HG02642 (cell line): ENCODE measurements at regions not wholly inside any gene's neighbourhood (a gene's known extent, or its start where the extent isn't known, plus 50 kb on each side); places are given as distances from the start of the nearest gene placed in this dataset.

Experiments
- ATAC-seq: cut with Tn5 transposase; IDR thresholded peaks from one replicate; pipeline ENCODE4 v1.9.1; 2021; ENCODE audit warnings: mild to moderate bottlenecking; ENCODE audit not compliant: unreplicated experiment, poor library complexity

DNA sequence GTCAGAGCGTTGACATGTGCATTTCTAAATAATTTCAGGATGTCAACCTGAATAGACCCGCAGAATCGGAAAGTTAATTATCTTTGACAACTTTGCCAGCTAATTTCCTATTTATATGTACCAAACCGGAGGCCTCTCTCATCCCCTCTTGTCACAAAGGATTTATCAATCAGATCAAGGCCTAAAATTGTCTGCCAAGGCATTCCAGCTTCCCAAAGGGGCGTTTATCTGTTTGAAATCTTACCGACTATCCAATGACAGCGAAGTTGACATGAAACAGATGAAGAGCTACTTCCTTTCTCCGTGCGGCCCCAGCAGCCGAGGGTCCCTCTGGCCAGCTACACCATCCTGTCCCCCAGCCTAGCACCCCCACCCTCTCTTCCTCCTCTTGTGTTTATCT, 223.7 kb upstream of the DYNLRB2 start:
- ATAC-seq = no peak

DNA sequence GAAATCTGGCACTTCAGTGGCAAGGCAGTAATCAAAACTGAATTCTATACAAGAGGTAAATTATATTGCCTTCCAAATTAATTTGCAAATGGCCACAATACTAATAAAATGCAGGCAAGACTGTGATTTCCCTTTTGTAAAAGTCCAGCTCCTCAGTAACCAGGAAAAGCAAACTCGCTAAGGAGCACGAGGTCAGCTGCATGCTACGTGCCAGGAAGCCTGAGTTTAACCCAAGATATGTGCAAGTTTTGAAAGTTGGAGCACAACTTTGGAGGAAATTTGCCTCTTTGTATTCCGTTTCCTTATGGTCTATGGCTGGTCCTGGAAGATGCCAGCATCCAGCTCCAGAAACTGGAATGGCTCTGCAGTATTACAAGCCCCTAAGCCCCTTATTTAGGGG, 226.8 kb upstream of the DYNLRB2 start:
- ATAC-seq = no peak

DNA sequence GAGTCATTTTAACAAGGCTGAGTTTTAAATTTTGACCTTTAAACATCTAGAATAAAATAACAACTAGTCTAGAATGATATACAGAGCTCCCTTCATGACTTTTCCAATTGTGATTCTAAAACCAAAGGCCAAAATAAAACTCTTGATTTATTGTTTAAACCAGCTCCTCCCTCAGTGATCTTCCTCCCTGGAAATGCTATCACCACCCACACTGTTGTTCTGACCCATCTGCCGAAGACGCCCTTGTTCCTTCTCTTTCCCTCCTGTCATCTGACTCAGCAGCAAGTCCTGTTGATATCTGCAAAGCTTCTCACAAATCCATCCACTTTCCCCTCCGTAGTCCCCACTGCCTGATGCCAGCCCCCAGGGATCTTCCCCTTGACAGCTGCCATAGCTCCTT, 231.6 kb upstream of the DYNLRB2 start:
- ATAC-seq = no peak

DNA sequence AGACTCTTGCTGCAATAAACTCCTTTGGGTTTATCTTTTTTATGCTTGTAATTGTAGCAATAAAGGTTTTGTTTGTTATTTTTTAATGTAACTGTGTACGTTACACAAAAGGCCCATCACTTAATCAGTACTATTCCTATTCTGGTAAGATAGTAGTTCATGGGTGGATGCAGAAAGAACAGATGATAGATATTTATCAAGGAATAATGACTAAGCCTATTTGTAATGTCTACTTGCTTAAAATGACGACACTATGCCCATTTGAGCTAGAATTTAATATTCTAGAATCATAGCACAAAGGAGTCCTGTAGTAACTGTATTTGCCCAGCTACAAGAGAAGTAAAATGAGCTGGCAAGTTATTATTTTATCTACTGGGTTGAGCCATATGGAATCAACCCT, 235.4 kb upstream of the DYNLRB2 start:
- ATAC-seq = no peak

DNA sequence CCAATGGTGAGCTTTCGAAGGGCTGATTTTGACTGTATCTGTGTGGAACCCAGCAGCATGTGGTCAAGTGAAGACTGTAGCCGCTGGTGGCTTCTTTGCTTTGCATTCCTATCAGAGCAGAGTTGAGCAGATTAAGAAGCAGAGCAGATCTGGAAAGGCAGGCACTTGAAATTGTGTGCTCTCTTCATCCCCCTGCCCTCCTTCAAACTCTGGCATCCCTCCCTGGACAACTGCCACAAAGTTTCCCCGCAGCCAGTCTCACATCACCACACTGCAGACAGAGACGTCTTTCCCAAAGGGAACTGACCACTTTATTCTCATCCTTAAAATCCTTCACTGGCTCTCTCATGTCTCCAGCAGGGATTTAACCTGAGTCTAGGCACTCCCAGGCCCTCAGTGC, 237.1 kb upstream of the DYNLRB2 start:
- no peak for ATAC-seq

DNA sequence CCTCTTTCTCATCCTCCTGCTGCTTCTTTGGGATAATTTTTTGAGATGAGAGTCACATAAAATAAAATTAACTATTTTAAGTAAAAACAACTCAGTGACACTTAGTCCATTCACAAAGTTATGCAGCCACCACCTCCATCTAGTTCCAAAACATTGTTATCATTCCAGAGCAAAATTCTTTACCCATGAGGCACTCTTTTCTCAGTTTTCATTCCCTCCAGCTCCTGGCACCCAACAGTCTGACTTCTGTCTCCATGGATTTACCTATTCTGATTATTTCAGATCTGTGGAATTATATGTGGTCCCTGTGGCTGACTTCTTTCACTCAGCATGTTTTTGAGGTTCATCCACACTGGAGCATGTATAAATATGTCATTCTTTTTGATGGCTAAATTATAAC, 239.9 kb upstream of the DYNLRB2 start:
- ATAC-seq = no peak

DNA sequence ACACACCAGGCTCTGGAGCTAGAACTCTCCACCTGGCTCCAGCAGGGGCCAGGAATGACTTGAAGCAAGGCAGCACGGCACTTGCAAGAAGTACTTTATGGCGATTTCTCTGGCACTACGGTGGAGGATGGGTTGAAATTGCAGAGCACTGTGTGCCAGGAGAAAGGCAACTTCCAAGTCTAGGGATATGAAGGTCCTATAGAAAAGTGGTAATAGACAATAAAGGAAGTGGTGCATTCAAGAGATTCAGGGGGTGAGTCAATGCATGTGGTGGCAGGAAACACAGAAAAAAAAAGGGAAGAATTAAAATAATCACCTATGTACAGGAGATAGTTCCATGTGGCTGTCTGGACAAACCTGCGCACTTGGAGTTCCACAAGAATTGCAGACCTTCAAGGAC, 240.3 kb upstream of the DYNLRB2 start:
- ATAC-seq = no peak

DNA sequence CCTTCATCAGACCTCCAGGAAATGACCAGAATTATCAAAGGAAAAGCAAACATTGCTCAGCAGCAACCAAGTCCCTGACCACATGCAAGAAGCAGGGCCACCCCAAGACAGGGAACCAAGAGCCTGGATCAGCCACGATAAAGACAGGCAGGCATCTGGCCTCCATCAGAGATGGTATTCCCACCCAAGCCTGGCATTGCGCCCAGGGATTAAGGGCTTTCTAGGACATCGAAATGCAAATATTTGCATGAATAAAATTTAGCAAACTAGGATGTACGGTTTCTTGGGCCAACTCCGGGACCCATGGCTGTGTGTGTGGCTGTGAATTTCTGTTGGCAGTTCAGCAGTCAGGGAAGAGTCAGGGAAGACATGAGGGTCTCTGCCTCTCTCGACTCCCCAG, 241.4 kb upstream of the DYNLRB2 start:
- ATAC-seq = no peak

DNA sequence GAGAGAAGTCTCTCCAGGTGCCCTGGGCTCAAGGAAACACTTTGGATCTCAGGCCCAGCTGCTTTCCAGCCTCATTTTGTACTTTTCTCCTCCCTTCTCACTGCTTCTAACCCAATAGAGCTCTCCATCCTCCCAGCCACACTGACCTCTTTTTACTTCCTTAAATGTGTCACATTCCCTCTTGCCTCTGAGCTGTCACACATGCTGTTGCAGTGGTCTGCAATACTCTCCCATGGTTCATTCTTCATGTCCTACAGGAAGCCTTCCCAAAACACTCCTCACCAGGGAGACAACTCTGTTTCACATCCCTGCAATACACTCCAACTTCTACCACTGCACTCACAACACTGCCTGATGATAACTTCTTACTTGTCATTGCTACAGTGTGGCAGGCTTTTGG, 242.1 kb upstream of the DYNLRB2 start:
- ATAC-seq = no peak

DNA sequence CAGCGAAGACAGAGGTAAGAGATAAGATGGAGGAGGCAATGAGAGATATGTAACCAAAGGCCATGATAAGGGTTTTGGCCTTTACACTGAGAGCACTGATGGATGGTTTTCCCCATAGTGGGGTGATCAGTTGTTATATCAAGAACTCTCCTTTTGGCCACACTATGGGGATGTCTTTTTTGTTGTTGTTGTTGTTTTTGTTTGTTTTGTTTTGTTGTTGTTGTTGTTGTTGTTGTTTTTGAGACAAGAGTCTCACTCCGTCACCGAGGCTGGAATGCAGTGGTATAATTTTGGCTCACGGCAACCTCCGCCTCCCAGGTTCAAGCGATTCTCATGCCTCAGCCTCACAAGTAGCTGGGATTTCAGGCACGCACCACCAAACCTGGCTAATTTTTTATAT, 244.8 kb upstream of the DYNLRB2 start:
- no peak for ATAC-seq

DNA sequence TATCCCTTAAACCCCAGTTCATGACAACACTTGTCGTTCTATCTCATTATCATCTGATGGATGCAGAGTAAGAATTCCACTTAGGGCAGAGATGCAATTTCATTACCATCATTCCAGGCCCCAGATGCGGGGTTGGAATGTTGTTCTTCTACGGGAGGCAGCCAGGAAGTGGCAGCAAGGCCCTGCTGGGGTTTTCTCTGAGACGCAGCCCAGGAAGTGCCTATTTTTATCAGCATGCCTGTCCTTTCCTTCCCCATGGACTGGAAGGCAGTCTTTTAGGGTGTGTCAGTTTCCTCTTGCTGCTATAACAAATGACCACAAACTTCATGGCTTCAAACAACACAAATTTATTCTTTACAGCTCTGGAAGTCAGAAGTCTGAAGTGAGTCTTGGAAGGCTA, 246.6 kb upstream of the DYNLRB2 start:
- no peak for ATAC-seq

DNA sequence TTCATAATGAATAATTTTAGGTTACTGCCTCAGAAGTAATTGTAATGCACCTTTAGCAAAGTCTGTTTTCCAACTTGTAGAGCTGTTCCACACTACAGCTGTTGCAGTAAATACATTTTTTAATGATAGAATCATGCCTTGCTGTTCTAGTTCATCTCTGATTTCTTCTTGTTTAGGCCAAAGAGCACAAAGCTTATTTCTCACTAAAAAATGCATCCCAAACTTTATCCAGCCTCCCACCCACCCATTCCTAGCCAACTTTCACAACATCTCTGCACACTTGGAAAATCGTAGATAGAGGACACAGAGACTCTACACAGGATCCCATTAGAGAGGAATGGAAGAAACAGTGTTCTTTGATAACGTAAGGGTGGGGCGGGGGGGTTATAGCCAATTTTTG, 252.2 kb upstream of the DYNLRB2 start:
- ATAC-seq = no peak

DNA sequence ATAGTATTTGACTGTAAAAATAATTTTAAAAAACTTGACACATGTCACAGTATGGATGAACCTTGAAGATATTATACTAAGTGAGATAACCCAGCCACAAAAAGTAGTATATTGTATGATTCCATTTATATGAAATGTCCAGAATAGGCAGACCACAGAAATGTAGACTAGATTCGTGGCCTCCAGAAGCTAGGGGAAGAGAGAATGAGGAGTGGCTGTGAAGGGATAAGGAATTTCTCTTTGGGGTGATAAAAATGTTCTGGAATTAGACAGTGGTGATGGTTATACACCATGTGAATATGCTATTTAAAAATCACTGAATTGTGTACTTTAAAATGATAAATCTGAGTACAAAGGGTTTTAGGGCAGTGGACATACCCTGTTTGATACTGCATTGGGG, 253.1 kb upstream of the DYNLRB2 start:
- no peak for ATAC-seq

DNA sequence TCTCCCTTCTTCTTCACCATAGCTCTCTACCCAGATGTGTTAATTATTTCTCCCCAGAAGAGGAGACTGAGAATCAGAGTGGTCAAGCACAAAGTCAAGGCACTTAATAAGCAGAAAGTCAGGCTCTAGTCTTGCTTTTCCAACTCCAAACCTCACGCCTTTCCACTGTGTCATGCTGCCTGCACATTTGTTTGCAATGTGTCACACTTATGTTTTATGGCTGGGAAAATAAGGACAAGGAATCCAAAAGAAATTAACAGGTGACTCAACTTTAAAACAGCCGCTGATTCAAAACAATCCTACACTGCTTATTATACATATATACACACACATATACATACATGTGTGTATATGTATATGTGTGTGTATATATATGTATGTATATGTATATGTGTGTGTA, 255.7 kb upstream of the DYNLRB2 start:
- ATAC-seq = no peak

DNA sequence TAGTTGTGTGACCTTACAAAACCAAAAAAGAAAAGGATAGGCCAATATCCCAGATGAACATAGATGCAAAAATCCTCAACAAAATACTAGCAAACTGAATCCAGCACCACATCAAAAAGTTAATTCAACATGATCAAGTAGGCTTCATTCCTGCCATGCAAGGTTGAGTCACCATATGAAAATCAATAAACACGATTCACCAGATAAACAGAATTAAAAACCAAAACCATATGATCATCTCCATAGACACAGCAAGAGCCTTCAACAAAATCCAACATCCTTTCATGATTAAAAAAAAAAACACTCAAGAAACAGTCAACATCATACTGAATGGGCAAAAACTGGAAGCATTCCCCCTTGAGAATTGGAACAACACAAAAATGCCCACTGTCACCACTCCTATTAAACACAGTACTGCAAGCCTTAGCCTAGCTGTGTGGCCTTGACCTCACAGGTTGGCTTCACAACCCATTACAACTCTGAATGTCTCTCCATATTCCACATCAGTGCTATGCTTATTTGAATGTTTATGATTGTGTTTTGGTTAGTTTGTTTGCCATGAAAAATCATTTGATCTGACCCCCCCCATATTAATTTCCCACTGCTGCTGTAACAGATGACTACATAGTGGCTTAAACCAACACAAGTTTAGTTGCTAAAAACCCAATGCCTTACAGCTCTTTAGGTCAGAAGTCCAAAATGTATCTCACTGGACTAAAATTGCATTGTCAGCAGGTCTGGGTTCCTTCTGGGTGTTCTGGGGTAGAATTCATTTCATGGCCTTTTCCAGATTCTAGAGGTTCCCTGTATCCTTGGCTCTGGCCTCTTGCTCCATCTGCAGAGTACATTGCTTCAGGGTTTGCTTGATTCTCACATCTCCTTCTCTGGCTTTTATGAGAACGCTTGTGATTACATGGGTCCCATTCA, 257.1 kb upstream of the DYNLRB2 start:
- ATAC-seq = no peak

DNA sequence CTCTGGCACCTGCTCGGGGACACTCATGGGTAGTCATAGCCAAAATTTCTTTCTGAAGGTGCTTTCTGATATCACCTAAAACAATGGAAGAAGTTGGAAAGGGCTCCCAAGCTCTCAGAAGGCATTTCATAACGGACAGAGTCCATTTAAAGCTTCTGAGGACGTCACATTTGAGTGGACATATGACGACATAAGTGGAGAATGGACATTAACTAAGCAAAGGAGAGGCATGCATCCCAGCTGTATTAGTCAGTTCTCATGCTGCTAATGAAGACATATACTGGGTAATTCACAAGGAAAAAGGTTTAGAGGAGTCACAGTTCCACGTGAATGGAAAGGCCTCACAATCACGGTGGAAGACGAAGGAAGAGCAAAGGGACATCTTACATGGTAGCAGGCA, 260.2 kb upstream of the DYNLRB2 start:
- ATAC-seq = no peak

DNA sequence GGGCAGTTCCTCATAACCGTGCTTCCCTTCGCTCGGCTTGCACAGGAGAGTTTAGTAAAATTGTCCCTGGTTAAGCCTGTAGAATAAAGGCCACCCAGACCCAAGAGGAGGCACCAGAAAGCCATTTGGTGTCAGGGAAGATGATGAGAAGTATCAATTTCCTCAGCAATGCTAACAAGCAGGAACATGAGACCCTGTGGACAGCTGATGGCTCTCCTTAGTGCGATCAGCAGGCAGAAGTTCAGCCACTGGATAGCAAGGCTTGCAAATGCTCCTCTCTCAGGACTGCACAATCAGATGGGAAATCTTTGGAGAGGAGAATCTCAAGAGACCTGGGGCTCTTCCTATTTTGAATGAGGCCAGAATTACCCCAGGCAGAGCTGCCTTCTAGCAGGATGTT, 261.1 kb upstream of the DYNLRB2 start:
- no peak for ATAC-seq

DNA sequence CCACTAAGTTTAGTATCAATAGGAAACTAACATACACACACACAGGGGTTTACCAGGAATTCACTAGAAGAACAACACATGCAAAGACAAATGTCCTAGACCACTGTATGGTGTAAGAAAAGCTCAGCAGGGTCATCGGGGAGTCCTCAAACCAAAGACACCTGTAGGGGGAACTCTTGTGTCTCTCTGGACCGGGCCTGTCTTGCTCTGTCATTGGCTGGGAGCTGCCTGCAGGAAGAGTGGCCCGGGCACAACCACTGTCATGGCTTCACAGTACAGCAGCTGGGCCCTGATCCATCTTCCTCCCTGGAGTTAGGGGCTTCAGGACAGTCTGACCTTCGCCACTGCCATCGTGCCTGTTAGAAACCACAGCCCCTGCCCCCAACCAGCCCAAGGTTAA, 263.6 kb upstream of the DYNLRB2 start:
- ATAC-seq = no peak

DNA sequence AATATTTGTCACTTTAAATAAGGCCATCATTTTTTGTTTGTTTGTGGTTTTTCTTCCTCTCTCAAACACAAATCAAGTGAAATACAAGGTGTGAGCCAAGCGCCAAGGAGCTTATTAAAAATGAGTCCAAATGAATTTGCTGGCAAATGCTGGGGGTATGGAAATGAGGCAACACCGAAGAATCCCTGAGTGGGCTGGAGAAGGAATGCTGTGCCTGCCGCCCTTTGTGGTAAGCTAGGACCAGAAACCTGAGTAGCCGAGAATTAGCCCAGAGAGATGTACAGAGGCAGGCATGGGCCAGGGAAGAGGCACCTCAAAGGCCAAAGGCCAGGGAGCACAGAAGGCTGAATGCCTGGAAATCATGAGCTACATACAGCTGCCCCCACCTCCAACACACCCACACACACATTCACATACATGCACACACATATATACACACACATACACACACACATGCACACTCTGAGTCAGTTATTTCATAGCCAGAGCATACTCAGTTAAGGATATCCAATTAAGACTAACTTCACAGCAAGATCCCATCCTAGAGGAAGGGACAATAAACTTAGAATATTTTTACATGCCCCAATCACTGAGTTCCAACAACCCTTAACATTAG, 266.1 kb upstream of the DYNLRB2 start:
- ATAC-seq = no peak

DNA sequence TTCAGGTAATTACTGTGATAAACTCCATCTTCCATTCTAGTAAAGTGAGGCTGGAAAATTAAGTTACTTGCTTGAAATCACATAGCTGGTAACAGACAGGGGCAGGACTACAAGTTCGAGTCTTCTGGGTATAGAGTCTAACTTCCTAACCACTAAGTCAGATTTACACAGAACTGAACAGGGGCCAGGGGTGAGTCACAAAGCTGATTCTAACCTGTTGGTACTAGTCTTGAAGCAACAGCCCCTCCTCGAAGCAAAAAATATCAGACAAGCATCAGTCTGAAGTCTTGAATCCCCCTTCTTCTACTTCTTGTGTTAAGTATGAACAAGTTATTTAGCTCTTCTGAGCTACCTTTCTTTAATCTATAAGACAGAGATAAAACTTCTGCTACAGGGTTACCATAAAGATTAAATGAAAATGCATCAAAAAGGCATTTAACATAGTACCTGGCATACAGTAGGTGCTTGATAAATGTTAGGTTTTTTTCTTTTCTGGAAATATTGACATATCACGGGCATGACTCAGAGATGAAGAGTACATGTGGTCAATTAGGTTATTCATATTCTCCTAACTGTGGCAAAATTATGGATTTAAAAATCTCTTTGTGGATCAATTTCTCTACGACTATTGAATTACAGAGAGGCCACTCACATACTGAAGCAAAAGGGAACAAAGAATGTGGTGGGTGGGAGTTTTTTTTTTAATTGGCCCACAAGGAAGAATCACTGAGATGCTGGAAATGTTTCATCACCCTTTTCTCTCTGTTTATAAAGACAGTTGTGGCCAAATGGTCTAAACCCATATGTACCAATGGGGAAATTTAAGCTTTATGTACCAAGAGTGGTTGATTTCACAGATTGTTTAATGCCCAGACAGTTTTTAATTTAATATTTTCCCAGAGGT, 266.9 kb upstream of the DYNLRB2 start:
- ATAC-seq = no peak
